HTR-8/SVneo (cell line): ENCODE measurements at regions not wholly inside any gene's neighbourhood (a gene's known extent, or its start where the extent isn't known, plus 50 kb on each side); places are given as distances from the start of the nearest gene placed in this dataset.

Experiments
- DNase-seq: peaks from one replicate; pipeline ENCODE4 v3.0.0; 2011; ENCODE audit warnings: low spot score, mixed read lengths; ENCODE audit not compliant: insufficient read length
- FAIRE-seq: peaks from 2 replicates; lab custom pipeline; 2011; peaks lifted over from hg19 to GRCh38; lab: Jason Lieb, UNC

GRCh38 chr2:76279142-76279541 is 568.4 kb upstream of the GCFC2 start:
- FAIRE-seq (no peak), DNase-seq (no peak)

- DNase-seq (no peak), FAIRE-seq (no peak)
Measured at GRCh38 chr2:76275788-76276187, 565.1 kb upstream of the GCFC2 start.

- DNase-seq (no peak), FAIRE-seq (no peak)
Measured at GRCh38 chr2:76274676-76275075, 564.0 kb upstream of the GCFC2 start.

- DNase-seq (no peak), FAIRE-seq (no peak)
Measured at GRCh38 chr2:76274160-76274559, 563.4 kb upstream of the GCFC2 start.

GRCh38 chr2:76270096-76270710 is 559.5 kb upstream of the GCFC2 start:
- no peak for FAIRE-seq
- no peak for DNase-seq

GRCh38 chr2:76268902-76269620 is 558.3 kb upstream of the GCFC2 start:
- DNase-seq (peak; percentile 12), FAIRE-seq (no peak)

GRCh38 chr2:76268484-76268883 is 557.8 kb upstream of the GCFC2 start:
- FAIRE-seq (no peak), DNase-seq (no peak)

- no peak for DNase-seq
- FAIRE-seq: no peak
Measured at GRCh38 chr2:76257802-76258201, 547.1 kb upstream of the GCFC2 start.

GRCh38 chr2:76256458-76257088 is 545.9 kb upstream of the GCFC2 start:
- FAIRE-seq: no peak
- no peak for DNase-seq

- no peak for DNase-seq
- no peak for FAIRE-seq
Measured at GRCh38 chr2:76252704-76253103, 542.0 kb upstream of the GCFC2 start.

GRCh38 chr2:76251342-76251741 is 540.6 kb upstream of the GCFC2 start:
- no peak for DNase-seq
- no peak for FAIRE-seq

- DNase-seq (no peak), FAIRE-seq (no peak)
Measured at GRCh38 chr2:76247006-76247405, 536.3 kb upstream of the GCFC2 start.

- FAIRE-seq: no peak
Measured at GRCh38 chr2:76211991-76212985, 501.6 kb upstream of the GCFC2 start.

GRCh38 chr2:76210551-76210950 is 499.8 kb upstream of the GCFC2 start:
- FAIRE-seq (no peak), DNase-seq (no peak)

More at GRCh38 chr2:76211991-76212985, 501.6 kb upstream of the GCFC2 start:
- no peak for DNase-seq

- no peak for DNase-seq
- no peak for FAIRE-seq
Measured at GRCh38 chr2:76204048-76204447, 493.3 kb upstream of the GCFC2 start.

- FAIRE-seq: no peak
- DNase-seq: no peak
Measured at GRCh38 chr2:76202866-76203265, 492.2 kb upstream of the GCFC2 start.

GRCh38 chr2:76197842-76198448 is 487.2 kb upstream of the GCFC2 start:
- DNase-seq: peak; percentile 4
- no peak for FAIRE-seq

- DNase-seq (no peak), FAIRE-seq (no peak)
Measured at GRCh38 chr2:76197428-76197827, 486.7 kb upstream of the GCFC2 start.

GRCh38 chr2:76194031-76194775 is 483.5 kb upstream of the GCFC2 start:
- no peak for FAIRE-seq
- no peak for DNase-seq
